Fibroblast of lung (primary cell): ENCODE measurements at regions not wholly inside any gene's neighbourhood (a gene's known extent, or its start where the extent isn't known, plus 50 kb on each side); places are given as distances from the start of the nearest gene placed in this dataset.

Experiments
- DNase-seq, 2 donors: peaks; one replicate each; pipeline versions ENCODE4 v3.0.0 to v3.0.0-alpha.2; 2010; ENCODE audit warnings: low read depth in 2 of 2
- H2AFZ ChIP-seq: 2 replicates; pipeline ENCODE4 v1.5.1; 2012; ENCODE audit warnings: low read length, control low read depth, inconsistent platforms
- H3K27ac ChIP-seq: 2 replicates; pipeline ENCODE4 v1.5.1; 2011; ENCODE audit warnings: low read length, control low read depth; ENCODE audit not compliant: insufficient read depth
- H3K27me3 ChIP-seq: 2 replicates; pipeline ENCODE4 v1.5.1; 2011; ENCODE audit warnings: mild to moderate bottlenecking, low read length; ENCODE audit not compliant: control insufficient read depth, insufficient read depth
- H3K36me3 ChIP-seq: 2 replicates; pipeline ENCODE4 v1.5.1; 2011; ENCODE audit warnings: low read length; ENCODE audit not compliant: control insufficient read depth, insufficient read depth
- H3K4me1 ChIP-seq: 2 replicates; pipeline ENCODE4 v1.5.1; 2011; ENCODE audit warnings: low read length; ENCODE audit not compliant: control insufficient read depth, insufficient read depth; ENCODE audit errors: extremely low read depth
- H3K4me2 ChIP-seq: 2 replicates; pipeline ENCODE4 v1.5.1; 2011; ENCODE audit warnings: low read length, control low read depth; ENCODE audit not compliant: insufficient read depth; ENCODE audit errors: extremely low read depth
- H3K4me3 ChIP-seq, 4 experiments: fragments of 200-600 bp in 1 of 4; sonication (generic) in 1 of 4; replicated peaks in 1 of 4; 2 replicates each; pipeline ENCODE4 v1.5.1; 2011 to 2016; ENCODE audit warnings: low read length in 4 of 4, low read depth in 3 of 4, mild to moderate bottlenecking in 3 of 4, control low read depth in 2 of 4, inconsistent platforms in 1 of 4, mixed read lengths in 1 of 4; ENCODE audit not compliant: insufficient read depth in 1 of 4; ENCODE audit errors: control extremely low read depth in 1 of 4
- H3K79me2 ChIP-seq: 2 replicates; pipeline ENCODE4 v1.5.1; 2012; ENCODE audit warnings: mild to moderate bottlenecking, low read length, inconsistent platforms; ENCODE audit not compliant: control insufficient read depth, insufficient read depth
- H3K9ac ChIP-seq: 2 replicates; pipeline ENCODE4 v1.5.1; 2011; ENCODE audit warnings: mild to moderate bottlenecking, low read length, control low read depth; ENCODE audit not compliant: insufficient read depth
- H3K9me3 ChIP-seq: 2 replicates; pipeline ENCODE4 v1.5.1; 2012; ENCODE audit warnings: low read depth, low read length; ENCODE audit not compliant: control insufficient read depth, insufficient read depth
- H4K20me1 ChIP-seq: 2 replicates; pipeline ENCODE4 v1.5.1; 2011; ENCODE audit warnings: low read length; ENCODE audit not compliant: control insufficient read depth, insufficient read depth; ENCODE audit errors: extremely low read depth
- CTCF ChIP-seq, 2 donors: IDR thresholded peaks in 1 of 2; conservative IDR thresholded peaks in 1 of 2; 1 replicate in 1 of 2; 2 replicates in 1 of 2; pipeline ENCODE4 v1.5.1; 2011 to 2012; ENCODE audit warnings: low read length in 2 of 2, control low read depth in 1 of 2, inconsistent platforms in 1 of 2, low read depth in 1 of 2, mild to moderate bottlenecking in 1 of 2
- EZH2 ChIP-seq: IDR thresholded peaks from 2 replicates; pipeline ENCODE4 v1.5.1; 2012; ENCODE audit warnings: low read length, control low read depth, mild to moderate bottlenecking; ENCODE audit errors: missing control alignments

GRCh38 chr11:96783311-96783710, 393.5 kb downstream of the JRKL start:
- Histone ChIP-seq H3K4me3 (no peak overlapping the region), H3K9me3 (no peaks in the 10 kb centered on the region), H3K27me3 (no peaks in the 10 kb centered on the region), H3K79me2 (no peaks in the 10 kb centered on the region), H3K36me3 (no peaks in the 10 kb centered on the region), H3K9ac (no peak overlapping the region), H4K20me1 (no peaks in the 10 kb centered on the region), H2AFZ (no peak overlapping the region), H3K4me1 (no peaks in the 10 kb centered on the region), H3K27ac (no peak overlapping the region), H3K4me2 (no peak overlapping the region)
- no peak for DNase-seq
- TF ChIP-seq EZH2 (no peak), CTCF (conservative IDR thresholded peaks at IDR 0.05 in 1 of 2, IDR thresholded peaks at IDR 0.05 in 1 of 2; ENCODE audit: low read depth in 1 of 2, low read length in 2 of 2) (no peak)

- H3K4me3 ChIP-seq = no peak overlapping the region
- H3K27me3 ChIP-seq = no peaks in the 10 kb centered on the region
- TF ChIP-seq EZH2 (no peak), CTCF (conservative IDR thresholded peaks at IDR 0.05 in 1 of 2, IDR thresholded peaks at IDR 0.05 in 1 of 2; ENCODE audit: low read depth in 1 of 2, low read length in 2 of 2) (no peak)
- H3K79me2 ChIP-seq = no peaks in the 10 kb centered on the region
- H2AFZ ChIP-seq = no peak overlapping the region
- no peak overlapping the region for H3K27ac ChIP-seq
- no peaks in the 10 kb centered on the region for H3K36me3 ChIP-seq
- H3K9ac ChIP-seq = no peak overlapping the region
- H3K4me1 ChIP-seq = no peaks in the 10 kb centered on the region
- no peak overlapping the region for H3K4me2 ChIP-seq
- H3K9me3 ChIP-seq = no peaks in the 10 kb centered on the region
- no peaks in the 10 kb centered on the region for H4K20me1 ChIP-seq
- no peak for DNase-seq
Measured at GRCh38 chr11:96785073-96785472, 395.3 kb downstream of the JRKL start.

- TF ChIP-seq EZH2 (no peak), CTCF (conservative IDR thresholded peaks at IDR 0.05 in 1 of 2, IDR thresholded peaks at IDR 0.05 in 1 of 2; ENCODE audit: low read depth in 1 of 2, low read length in 2 of 2) (no peak)
- H3K9ac ChIP-seq = no peak overlapping the region
- H3K36me3 ChIP-seq = no peaks in the 10 kb centered on the region
- H3K4me1 ChIP-seq = no peaks in the 10 kb centered on the region
- H3K9me3 ChIP-seq = no peaks in the 10 kb centered on the region
- H3K79me2 ChIP-seq = no peaks in the 10 kb centered on the region
- H3K27ac ChIP-seq = no peak overlapping the region
- H3K4me2 ChIP-seq = no peak overlapping the region
- no peak overlapping the region for H2AFZ ChIP-seq
- no peak for DNase-seq
- no peaks in the 10 kb centered on the region for H4K20me1 ChIP-seq
- no peaks in the 10 kb centered on the region for H3K27me3 ChIP-seq
- H3K4me3 ChIP-seq = no peak overlapping the region
Measured at GRCh38 chr11:96794152-96794551, 404.3 kb downstream of the JRKL start.
